Liver (tissue), 8 donors: ENCODE measurements at regions not wholly inside any gene's neighbourhood (a gene's known extent, or its start where the extent isn't known, plus 50 kb on each side); places are given as distances from the start of the nearest gene placed in this dataset.

ENCODE experiments used
- DNase-seq: peaks from one replicate; pipeline ENCODE4 v3.0.0-alpha.2; 2017; ENCODE audit warnings: low spot score
- H3K27ac ChIP-seq, 2 donors: one replicate each; pipeline ENCODE4 v1.7.0; 2013; ENCODE audit warnings: inconsistent platforms in 2 of 2, low read length in 2 of 2, control low read depth in 1 of 2, low read depth in 1 of 2, mild to moderate bottlenecking in 1 of 2
- H3K27me3 ChIP-seq, 4 donors: one replicate each; pipeline versions ENCODE4 v1.6.1 to v1.7.0; 2013; ENCODE audit warnings: low read length in 3 of 4, inconsistent platforms in 1 of 4, mild to moderate bottlenecking in 1 of 4, moderate library complexity in 1 of 4; ENCODE audit not compliant: control insufficient read depth in 4 of 4, insufficient read depth in 4 of 4
- H3K36me3 ChIP-seq, 4 donors: one replicate each; pipeline versions ENCODE4 v1.6.1 to v1.7.0; 2013; ENCODE audit warnings: low read length in 3 of 4, mild to moderate bottlenecking in 3 of 4, low read depth in 1 of 4, moderate library complexity in 1 of 4; ENCODE audit not compliant: control insufficient read depth in 4 of 4, insufficient read depth in 3 of 4
- H3K4me1 ChIP-seq, 4 donors: one replicate each; pipeline versions ENCODE4 v1.6.1 to v1.7.0; 2013; ENCODE audit warnings: low read length in 3 of 4, mild to moderate bottlenecking in 3 of 4, moderate library complexity in 1 of 4; ENCODE audit not compliant: control insufficient read depth in 4 of 4, insufficient read depth in 4 of 4
- H3K4me3 ChIP-seq, 3 donors: one replicate each; pipeline versions ENCODE4 v1.6.1 to v1.7.0; 2013; ENCODE audit warnings: low read length in 3 of 3, control low read depth in 1 of 3, low read depth in 1 of 3, mild to moderate bottlenecking in 1 of 3
- H3K9ac ChIP-seq, 2 donors: one replicate each; pipeline ENCODE4 v1.7.0; 2013; ENCODE audit warnings: low read length in 2 of 2, mild to moderate bottlenecking in 2 of 2, moderate library complexity in 2 of 2, control low read depth in 1 of 2, low read depth in 1 of 2
- H3K9me3 ChIP-seq, 4 donors: one replicate each; pipeline versions ENCODE4 v1.6.1 to v1.7.0; 2013; ENCODE audit warnings: low read length in 3 of 4; ENCODE audit not compliant: control insufficient read depth in 4 of 4
- CTCF ChIP-seq: fragments of 150-350 bp; IDR thresholded peaks from 2 replicates; pipeline ENCODE4 v1.5.1; 2017; ENCODE audit warnings: improper control_type of control experiment, low read depth, low read length; ENCODE audit not compliant: missing input control
- EGR1 ChIP-seq, 2 donors: IDR thresholded peaks; 2 replicates each; pipeline ENCODE4 v1.6.1; 2016 to 2018; ENCODE audit warnings: antibody characterized with exemption in 2 of 2, low read depth in 2 of 2
- FOXA1 ChIP-seq: IDR thresholded peaks from 2 replicates; pipeline ENCODE4 v1.6.1; 2016; ENCODE audit warnings: antibody characterized with exemption
- FOXA2 ChIP-seq: IDR thresholded peaks from 2 replicates; pipeline ENCODE4 v1.6.1; 2016; ENCODE audit warnings: antibody characterized with exemption
- GABPA ChIP-seq, 2 donors: IDR thresholded peaks in 1 of 2; conservative IDR thresholded peaks in 1 of 2; 2 replicates each; pipeline ENCODE4 v1.6.1; 2016; ENCODE audit warnings: antibody characterized with exemption in 2 of 2, mild to moderate bottlenecking in 1 of 2, moderate library complexity in 1 of 2
- HNF4A ChIP-seq, 2 donors: conservative IDR thresholded peaks; 2 replicates each; pipeline ENCODE4 v1.6.1; 2016; ENCODE audit warnings: antibody characterized with exemption in 2 of 2, mild to moderate bottlenecking in 2 of 2
- HNF4G ChIP-seq: IDR thresholded peaks from 2 replicates; pipeline ENCODE4 v1.6.1; 2016; ENCODE audit warnings: antibody characterized with exemption
- JUND ChIP-seq, 2 donors: IDR thresholded peaks; 2 replicates each; pipeline ENCODE4 v1.6.1; 2016; ENCODE audit warnings: antibody characterized with exemption in 2 of 2
- MAX ChIP-seq: IDR thresholded peaks from 2 replicates; pipeline ENCODE4 v1.6.1; 2016; ENCODE audit warnings: antibody characterized with exemption
- NR2F2 ChIP-seq: IDR thresholded peaks from 2 replicates; pipeline ENCODE4 v1.6.1; 2016; ENCODE audit warnings: antibody characterized with exemption
- RAD21 ChIP-seq, 2 donors: IDR thresholded peaks; 2 replicates each; pipeline ENCODE4 v1.6.1; 2016; ENCODE audit warnings: antibody characterized with exemption in 2 of 2, mild to moderate bottlenecking in 2 of 2
- REST ChIP-seq: IDR thresholded peaks from 2 replicates; pipeline ENCODE4 v1.6.1; 2016; ENCODE audit warnings: antibody characterized with exemption, mild to moderate bottlenecking
- RXRA ChIP-seq, 2 donors: IDR thresholded peaks; 2 replicates each; pipeline ENCODE4 v1.6.1; 2017 to 2018; ENCODE audit warnings: antibody characterized with exemption in 2 of 2, mild to moderate bottlenecking in 1 of 2
- SP1 ChIP-seq: IDR thresholded peaks from 2 replicates; pipeline ENCODE4 v1.6.1; 2018; ENCODE audit warnings: antibody characterized with exemption, mild to moderate bottlenecking
- TAF1 ChIP-seq: conservative IDR thresholded peaks from 2 replicates; pipeline ENCODE4 v1.6.1; 2016; ENCODE audit warnings: antibody characterized with exemption, mild to moderate bottlenecking
- YY1 ChIP-seq: IDR thresholded peaks from 2 replicates; pipeline ENCODE4 v1.6.1; 2016; ENCODE audit warnings: antibody characterized with exemption, mild to moderate bottlenecking
- ZBTB33 ChIP-seq: IDR thresholded peaks from 2 replicates; pipeline ENCODE4 v1.6.1; 2016; ENCODE audit warnings: antibody characterized with exemption
- WGBS: extraction: QIAGEN DNeasy Blood & Tissue Kit; methylation state at CpG from one replicate; pipeline ENCODE4 v1.1.7; 2013; 5-methylcytosine and 5-hydroxymethylcytosine counted together
- donor health status: healthy.
- donor health status: healthy.
- donor health status: healthy.
- donor health status: healthy.
- donor health status: healthy.

GRCh38 chr6:137957471-137957870 is 90.4 kb downstream of the TNFAIP3 start:
- Histone ChIP-seq H3K9ac (no peak overlapping the region), H3K27me3 (no peaks in the 10 kb centered on the region), H3K36me3 (no peaks in the 10 kb centered on the region), H3K27ac (no peak overlapping the region), H3K4me1 (no peaks in the 10 kb centered on the region), H3K9me3 (no peaks in the 10 kb centered on the region), H3K4me3 (no peak overlapping the region)
- WGBS, result 83% methylated on average over 2 of the region's 2 CpGs
- TF ChIP-seq NR2F2 (no peak), MAX (no peak), YY1 (no peak), ZBTB33 (no peak), RAD21 (IDR thresholded peaks at IDR 0.05) (no peak), HNF4A (conservative IDR thresholded peaks at IDR 0.05) (no peak), TAF1 (no peak), GABPA (IDR thresholded peaks at IDR 0.05 in 1 of 2, conservative IDR thresholded peaks at IDR 0.05 in 1 of 2) (no peak), HNF4G (no peak)
- no peak for DNase-seq

GRCh38 chr6:137958811-137959565 is 91.9 kb downstream of the TNFAIP3 start:
- no peaks in the 10 kb centered on the region for H3K27me3 ChIP-seq
- no peak for TF ChIP-seq GABPA (IDR thresholded peaks at IDR 0.05 in 1 of 2, conservative IDR thresholded peaks at IDR 0.05 in 1 of 2)
- H3K9me3 ChIP-seq, result no peaks in the 10 kb centered on the region
- H3K9ac ChIP-seq, result no peak overlapping the region
- H3K4me3 ChIP-seq, result no peak overlapping the region
- no peak for DNase-seq
- WGBS, result 89% methylated on average over 5 of the region's 5 CpGs
- H3K4me1 ChIP-seq, result no peaks in the 10 kb centered on the region
- no peaks in the 10 kb centered on the region for H3K36me3 ChIP-seq
- no peak overlapping the region for H3K27ac ChIP-seq

- no peak overlapping the region for H3K27ac ChIP-seq
- H3K4me3 ChIP-seq, result no peak overlapping the region
- H3K36me3 ChIP-seq, result no peaks in the 10 kb centered on the region
- H3K27me3 ChIP-seq, result no peaks in the 10 kb centered on the region
- no peak overlapping the region for H3K9ac ChIP-seq
- 90% methylated on average over 3 of the region's 3 CpGs for WGBS
- no peaks in the 10 kb centered on the region for H3K4me1 ChIP-seq
- no peaks in the 10 kb centered on the region for H3K9me3 ChIP-seq
- TF ChIP-seq RAD21 (IDR thresholded peaks at IDR 0.05), result no peak
- no peak for TF ChIP-seq CTCF
- no peak for TF ChIP-seq EGR1 (IDR thresholded peaks at IDR 0.05; ENCODE audit: low read depth in 2 of 2)
- no peak for TF ChIP-seq GABPA (IDR thresholded peaks at IDR 0.05 in 1 of 2, conservative IDR thresholded peaks at IDR 0.05 in 1 of 2)
- no peak for TF ChIP-seq JUND (IDR thresholded peaks at IDR 0.05)
- no peak for TF ChIP-seq TAF1
- TF ChIP-seq FOXA1, result no peak
- TF ChIP-seq RXRA (IDR thresholded peaks at IDR 0.05), result no peak
- TF ChIP-seq REST, result no peak
- no peak for TF ChIP-seq FOXA2
- no peak for TF ChIP-seq SP1
- no peak for TF ChIP-seq HNF4G
- TF ChIP-seq NR2F2, result no peak
- TF ChIP-seq HNF4A (conservative IDR thresholded peaks at IDR 0.05), result no peak
- DNase-seq, result no peak
These were observed 95.7 kb downstream of the TNFAIP3 start for GRCh38 chr6:137962725-137963124.
